Heart right ventricle (tissue), 16 donors: ENCODE measurements at regions not wholly inside any gene's neighbourhood (a gene's known extent, or its start where the extent isn't known, plus 50 kb on each side); places are given as distances from the start of the nearest gene placed in this dataset.

ENCODE experiments used
- ATAC-seq, 8 donors: fragments of 200-7000 bp; cut with Tn5 transposase; one replicate each; pipeline ENCODE4 v1.9.1; 2020; ENCODE audit warnings: mild to moderate bottlenecking in 8 of 8, moderate library complexity in 8 of 8, moderate number of reproducible peaks in 1 of 8
- DNase-seq, 2 donors: peaks; one replicate each; pipeline ENCODE4 v3.0.0-alpha.2; 2020
- H3K27ac ChIP-seq, 10 donors: fragments of 200-600 bp; sonication (generic) in 2 of 10; one replicate each; pipeline versions ENCODE4 v1.5.0 to v1.8.0; 2020 to 2022; ENCODE audit warnings: mild to moderate bottlenecking in 3 of 10
- H3K27me3 ChIP-seq, 7 donors: fragments of 200-600 bp; one replicate each; pipeline ENCODE4 v1.8.0; 2021 to 2022; ENCODE audit warnings: mild to moderate bottlenecking in 2 of 7
- H3K36me3 ChIP-seq, 9 donors: fragments of 200-600 bp; sonication (generic) in 1 of 9; one replicate each; pipeline versions ENCODE4 v1.5.0 to v1.8.0; 2020 to 2022; ENCODE audit warnings: mild to moderate bottlenecking in 2 of 9
- H3K4me1 ChIP-seq, 9 donors: fragments of 200-600 bp; sonication (generic) in 1 of 9; one replicate each; pipeline versions ENCODE4 v1.5.0 to v1.8.0; 2020 to 2022; ENCODE audit warnings: mild to moderate bottlenecking in 4 of 9
- H3K4me3 ChIP-seq, 10 donors: fragments of 200-600 bp; sonication (generic) in 2 of 10; one replicate each; pipeline versions ENCODE4 v1.5.0 to v1.8.0; 2020 to 2022; ENCODE audit warnings: mild to moderate bottlenecking in 7 of 10, moderate library complexity in 2 of 10
- H3K9me3 ChIP-seq, 11 donors: fragments of 200-600 bp in 10 of 11; sonication (generic) in 2 of 11; one replicate each; pipeline versions ENCODE4 v1.5.0 to v1.8.0; 2013 to 2022; ENCODE audit warnings: mild to moderate bottlenecking in 2 of 11, control low read depth in 1 of 11, moderate library complexity in 1 of 11
- CTCF ChIP-seq, 9 donors: fragments of 200-600 bp; sonication (generic) in 2 of 9; IDR thresholded peaks; one replicate each; pipeline versions ENCODE4 v1.5.0 to v1.8.0; 2021 to 2022; ENCODE audit warnings: antibody characterized with exemption in 9 of 9, mild to moderate bottlenecking in 5 of 9, moderate library complexity in 1 of 9
- WGBS, 2 donors: extraction: QIAGEN DNeasy Blood & Tissue Kit; methylation state at CpG; one replicate each; pipeline ENCODE4 v1.1.7; 2013; ENCODE audit warnings: inconsistent platforms in 1 of 2; 5-methylcytosine and 5-hydroxymethylcytosine counted together
- intact Hi-C, 10 donors: fragments of 100-400 bp; cut with DNase I; formaldehyde crosslinking; loops; one replicate each; pipeline versions ENCODE4 v1.11.1 to v1.14.2; 2022
- donor health status: Arrhythmogenic right ventricular cardiomyopathy.
- donor health status: ischemic (EF 13 %, LVEDD 7.1; RV severe dilation, severe dysfunction).
- donor health status: healthy with polysubstance abuse.
- donor health status: DM: no; HTN: yes; CAD: no.
- donor health status: DM: no; HTN: no; CAD: no.
- donor health status: ischemic (EF 25% LVEDD 6.9; RV normal size, moderate dysfunction).
- donor health status: ischemic (EF 25% LVEDD 5.7; RV mildly dilated, moderate dysfunction).
- donor health status: healthy.
- donor health status: DM: yes; HTN: yes; CAD: no.
- donor health status: Ischemic cardiomyopathy.
- donor health status: ischemic (EF 35%, LVEDD 5.7; RV mildly dilated, moderate dysfunction).
- donor health status: nonischemic (EF 11% LVEDD 7.7; RV severe dilation, severe dysfunction).
- donor health status: DM: yes; HTN: yes; CAD: no.
- donor health status: PGD.
- donor health status: ischemic (EF 29% LVEDD 5.4; RV normal size, mild dysfunction).
- donor health status: nonischemic (EF 23%, LVEDD 6.1; RV moderate dilation, normal function).

GRCh38 chr9:571741-572140, 269.8 kb upstream of the DMRT1 start:
- Histone ChIP-seq H3K27ac (peak overlapping the region; percentile 23 to 82 (median 72)), H3K27me3 (no peaks in the 10 kb centered on the region), H3K4me1 (peaks cover 7 to 83% (median 35%) of the 10 kb centered on the region in 9 donors), H3K36me3 (no peaks in the 10 kb centered on the region), H3K9me3 (peaks cover 0 to 7% (median 3%) of the 10 kb centered on the region in 11 donors), H3K4me3 (no peak overlapping the region)
- DNase-seq (no peak), ATAC-seq (no peak)
- intact Hi-C loops, result loop anchor here in 2 of 10 donors (1.0 to 2.0 kb wide), 2 partner anchors 20 to 25 kb away; no protein-coding TSS in a partner anchor
- 84 to 90% methylated on average over 2 of the region's 2 CpGs for WGBS, 2 donors
- no peak for TF ChIP-seq CTCF (IDR thresholded peaks at IDR 0.05)

- DNase-seq (no peak), ATAC-seq (peak in 6 of 8 donors; percentile 31 to 59 (median 54))
- intact Hi-C loops, result no loop called here
- Histone ChIP-seq H3K27me3 (no peaks in the 10 kb centered on the region), H3K4me3 (no peak overlapping the region), H3K36me3 (no peaks in the 10 kb centered on the region), H3K27ac (peak overlapping the region; percentile 58 to 86 (median 76)), H3K4me1 (peaks cover 7 to 70% (median 35%) of the 10 kb centered on the region in 9 donors), H3K9me3 (no peaks in the 10 kb centered on the region)
- 35 to 49% methylated on average over 10 of the region's 10 CpGs for WGBS, 2 donors
- TF ChIP-seq CTCF (IDR thresholded peaks at IDR 0.05), result no peak
These were observed 267.6 kb upstream of the DMRT1 start for GRCh38 chr9:573691-574410.

- DNase-seq (peak in 1 of 2 donors; percentile 31), ATAC-seq (peak; percentile 57 to 89 (median 75))
- WGBS, 2 donors, result 37 to 69% methylated on average over 1 of the region's 1 CpG
- H3K36me3 ChIP-seq, result no peaks in the 10 kb centered on the region
- no peaks in the 10 kb centered on the region for H3K9me3 ChIP-seq
- H3K4me3 ChIP-seq, result no peak overlapping the region
- H3K27me3 ChIP-seq, result no peaks in the 10 kb centered on the region
- TF ChIP-seq CTCF (IDR thresholded peaks at IDR 0.05), result no peak
- intact Hi-C loops, result no loop called here
- H3K4me1 ChIP-seq, result peaks cover 7 to 58% (median 28%) of the 10 kb centered on the region in 9 donors
- H3K27ac ChIP-seq, result peak overlapping the region; percentile 58 to 86 (median 76)
These were observed 266.4 kb upstream of the DMRT1 start for GRCh38 chr9:575139-575538.

- Histone ChIP-seq H3K4me3 (no peak overlapping the region), H3K9me3 (peaks cover 0 to 4% (median 0%) of the 10 kb centered on the region in 11 donors), H3K36me3 (peaks cover 0 to 6% (median 0%) of the 10 kb centered on the region in 9 donors), H3K4me1 (peaks cover 0 to 25% (median 10%) of the 10 kb centered on the region in 9 donors), H3K27me3 (no peaks in the 10 kb centered on the region), H3K27ac (no peak overlapping the region)
- intact Hi-C loops, result loop anchor here in 1 of 10 donors (10.0 kb wide), 1 partner anchor 116 kb away; no protein-coding TSS in a partner anchor
- DNase-seq (no peak), ATAC-seq (peak in 1 of 8 donors; percentile 46)
- TF ChIP-seq CTCF (IDR thresholded peaks at IDR 0.05), result no peak
- WGBS, 2 donors, result 95 to 97% methylated on average over 39 of the region's 39 CpGs
These were observed 260.7 kb upstream of the DMRT1 start for GRCh38 chr9:580652-581342.
